Dermis blood vessel endothelial cell (primary cell): ENCODE measurements at regions not wholly inside any gene's neighbourhood (a gene's known extent, or its start where the extent isn't known, plus 50 kb on each side); places are given as distances from the start of the nearest gene placed in this dataset.

Source experiments
- DNase-seq: peaks from one replicate; pipeline ENCODE4 v3.0.0; 2010

- no peak for DNase-seq
These were observed 185.5 kb upstream of the NFE2L3 start for GRCh38 chr7:25966469-25966868.

- DNase-seq: no peak
These were observed 184.5 kb upstream of the NFE2L3 start for GRCh38 chr7:25967278-25968204.

- DNase-seq: no peak
These were observed 183.6 kb upstream of the NFE2L3 start for GRCh38 chr7:25968205-25968993.

- no peak for DNase-seq
These were observed 181.6 kb upstream of the NFE2L3 start for GRCh38 chr7:25970356-25970755.

GRCh38 chr7:25970911-25971310 is 181.1 kb upstream of the NFE2L3 start:
- no peak for DNase-seq

GRCh38 chr7:25976630-25977029 is 175.4 kb upstream of the NFE2L3 start:
- DNase-seq: no peak

- no peak for DNase-seq
These were observed 173.5 kb upstream of the NFE2L3 start for GRCh38 chr7:25978466-25978865.

- no peak for DNase-seq
These were observed 172.4 kb upstream of the NFE2L3 start for GRCh38 chr7:25979605-25980004.

- DNase-seq: peak; percentile 2
These were observed 169.3 kb upstream of the NFE2L3 start for GRCh38 chr7:25982684-25983083.

GRCh38 chr7:25985196-25985595 is 166.8 kb upstream of the NFE2L3 start:
- DNase-seq: no peak

- no peak for DNase-seq
These were observed 163.4 kb upstream of the NFE2L3 start for GRCh38 chr7:25988640-25989039.

- DNase-seq: no peak
These were observed 162.8 kb upstream of the NFE2L3 start for GRCh38 chr7:25989140-25989705.

- no peak for DNase-seq
These were observed 157.5 kb upstream of the NFE2L3 start for GRCh38 chr7:25994433-25994994.

GRCh38 chr7:25995216-25995615 is 156.8 kb upstream of the NFE2L3 start:
- no peak for DNase-seq

- DNase-seq: no peak
These were observed 156.0 kb upstream of the NFE2L3 start for GRCh38 chr7:25996006-25996408.

GRCh38 chr7:25998499-25998898 is 153.5 kb upstream of the NFE2L3 start:
- DNase-seq: no peak

GRCh38 chr7:26000841-26001240 is 151.2 kb upstream of the NFE2L3 start:
- no peak for DNase-seq

GRCh38 chr7:26001662-26002244 is 150.2 kb upstream of the NFE2L3 start:
- DNase-seq: no peak

GRCh38 chr7:26005683-26006410 is 146.2 kb upstream of the NFE2L3 start:
- DNase-seq: no peak

- no peak for DNase-seq
These were observed 145.6 kb upstream of the NFE2L3 start for GRCh38 chr7:26006426-26006825.

GRCh38 chr7:26007510-26007909 is 144.5 kb upstream of the NFE2L3 start:
- DNase-seq: no peak

GRCh38 chr7:26008428-26008827 is 143.6 kb upstream of the NFE2L3 start:
- DNase-seq: no peak
